Thyroid gland (tissue), 4 donors: ENCODE measurements at regions not wholly inside any gene's neighbourhood (a gene's known extent, or its start where the extent isn't known, plus 50 kb on each side); places are given as distances from the start of the nearest gene placed in this dataset.

Experiments used
- DNase-seq, 2 donors: peaks; one replicate each; pipeline ENCODE4 v3.0.0-alpha.2; 2019
- H3K27ac ChIP-seq, 3 donors: fragments of 200-600 bp; sonication (generic); 1 replicate in 2 of 3; 2 replicates in 1 of 3; pipeline ENCODE4 v1.5.1; 2016 to 2019; ENCODE audit warnings: mild to moderate bottlenecking in 1 of 3, moderate library complexity in 1 of 3
- H3K27me3 ChIP-seq: fragments of 200-600 bp; sonication (generic); one replicate; pipeline ENCODE4 v1.5.1; 2019
- H3K36me3 ChIP-seq, 2 donors: fragments of 200-600 bp; sonication (generic); one replicate each; pipeline ENCODE4 v1.5.1; 2016 to 2019
- H3K4me1 ChIP-seq, 2 donors: fragments of 200-600 bp; sonication (generic); one replicate each; pipeline ENCODE4 v1.5.1; 2017 to 2019
- H3K4me3 ChIP-seq, 3 donors: fragments of 200-600 bp; sonication (generic); replicated peaks in 1 of 3; 1 replicate in 2 of 3; 2 replicates in 1 of 3; pipeline ENCODE4 v1.5.1; 2016; ENCODE audit warnings: mild to moderate bottlenecking in 1 of 3
- H3K9me3 ChIP-seq: fragments of 200-600 bp; sonication (generic); one replicate; pipeline ENCODE4 v1.5.1; 2017
- CTCF ChIP-seq, 6 experiments: fragments of 200-600 bp in 3 of 6; fragments of 450-650 bp in 3 of 6; sonication (generic) in 3 of 6; IDR thresholded peaks; one replicate each; pipeline ENCODE4 v1.5.1; 2016 to 2019; ENCODE audit warnings: antibody characterized with exemption in 6 of 6, mild to moderate bottlenecking in 2 of 6, inconsistent platforms in 1 of 6, moderate library complexity in 1 of 6
- POLR2A ChIP-seq, 2 donors: fragments of 450-650 bp; IDR thresholded peaks; one replicate each; pipeline ENCODE4 v1.6.1; 2017; ENCODE audit warnings: antibody characterized with exemption in 2 of 2, mild to moderate bottlenecking in 2 of 2, moderate library complexity in 1 of 2
- WGBS, 2 donors: methylation state at CpG; one replicate each; pipeline ENCODE4 v1.1.5; 2017; 5-methylcytosine and 5-hydroxymethylcytosine counted together
- intact Hi-C: fragments of 100-400 bp; cut with DNase I; formaldehyde crosslinking; loops from one replicate; pipeline ENCODE4 v1.15.1; 2023

GRCh38 chr3:22210693-22211092 lies 459.7 kb upstream of the ZNF385D start:
- no peak for TF ChIP-seq CTCF (IDR thresholded peaks at IDR 0.05)
- no peak for TF ChIP-seq POLR2A (IDR thresholded peaks at IDR 0.05)
- H3K9me3 ChIP-seq: no peaks in the 10 kb centered on the region
- intact Hi-C loops: no loop called here

GRCh38 chr3:22216601-22217000 lies 465.6 kb upstream of the ZNF385D start:
- no peak overlapping the region for H3K27ac ChIP-seq
- H3K4me3 ChIP-seq: no peak overlapping the region
- DNase-seq: no peak
- H3K4me1 ChIP-seq: no peaks in the 10 kb centered on the region
- intact Hi-C loops: no loop called here
- WGBS, 2 donors: 83 to 85% methylated on average over 3 of the region's 3 CpGs
- no peaks in the 10 kb centered on the region for H3K27me3 ChIP-seq
- no peaks in the 10 kb centered on the region for H3K36me3 ChIP-seq
- H3K9me3 ChIP-seq: no peaks in the 10 kb centered on the region
- no peak for TF ChIP-seq CTCF (IDR thresholded peaks at IDR 0.05)
- no peak for TF ChIP-seq POLR2A (IDR thresholded peaks at IDR 0.05)

More at GRCh38 chr3:22210693-22211092, 459.7 kb upstream of the ZNF385D start:
- no peak overlapping the region for H3K27ac ChIP-seq
- no peaks in the 10 kb centered on the region for H3K4me1 ChIP-seq
- H3K36me3 ChIP-seq: no peaks in the 10 kb centered on the region
- no peaks in the 10 kb centered on the region for H3K27me3 ChIP-seq
- no peak for DNase-seq
- no peak overlapping the region for H3K4me3 ChIP-seq

GRCh38 chr3:22225161-22225560 lies 474.2 kb upstream of the ZNF385D start:
- TF ChIP-seq CTCF (IDR thresholded peaks at IDR 0.05) (no peak), POLR2A (IDR thresholded peaks at IDR 0.05) (no peak)
- no peak overlapping the region for H3K4me3 ChIP-seq
- no peaks in the 10 kb centered on the region for H3K9me3 ChIP-seq
- no peak overlapping the region for H3K27ac ChIP-seq
- H3K36me3 ChIP-seq: no peaks in the 10 kb centered on the region
- no peak for DNase-seq
- no peaks in the 10 kb centered on the region for H3K4me1 ChIP-seq
- WGBS, 2 donors: 57 to 73% methylated on average over 7 of the region's 7 CpGs
- H3K27me3 ChIP-seq: no peaks in the 10 kb centered on the region
- intact Hi-C loops: no loop called here

- Histone ChIP-seq H3K4me1 (no peaks in the 10 kb centered on the region), H3K27ac (no peak overlapping the region), H3K36me3 (no peaks in the 10 kb centered on the region), H3K9me3 (no peaks in the 10 kb centered on the region), H3K4me3 (no peak overlapping the region), H3K27me3 (no peaks in the 10 kb centered on the region)
- DNase-seq: no peak
- intact Hi-C loops: no loop called here
- 33 to 56% methylated on average over 1 of the region's 1 CpG for WGBS, 2 donors
- TF ChIP-seq CTCF (IDR thresholded peaks at IDR 0.05) (no peak), POLR2A (IDR thresholded peaks at IDR 0.05) (no peak)
Observed at GRCh38 chr3:22228705-22229104, 477.7 kb upstream of the ZNF385D start.

GRCh38 chr3:22231061-22231460 lies 480.1 kb upstream of the ZNF385D start:
- H3K4me3 ChIP-seq: no peak overlapping the region
- WGBS, 2 donors: 68 to 76% methylated on average over 1 of the region's 1 CpG
- no peak for TF ChIP-seq POLR2A (IDR thresholded peaks at IDR 0.05)
- no peak for TF ChIP-seq CTCF (IDR thresholded peaks at IDR 0.05)
- intact Hi-C loops: no loop called here
- no peaks in the 10 kb centered on the region for H3K27me3 ChIP-seq
- no peak for DNase-seq
- H3K9me3 ChIP-seq: no peaks in the 10 kb centered on the region
- no peak overlapping the region for H3K27ac ChIP-seq
- no peaks in the 10 kb centered on the region for H3K36me3 ChIP-seq
- no peaks in the 10 kb centered on the region for H3K4me1 ChIP-seq
